Tibial artery (tissue), 4 donors: ENCODE measurements at regions not wholly inside any gene's neighbourhood (a gene's known extent, or its start where the extent isn't known, plus 50 kb on each side); places are given as distances from the start of the nearest gene placed in this dataset.

Source experiments
- DNase-seq, 2 donors: peaks; one replicate each; pipeline ENCODE4 v3.0.0-alpha.2; 2019
- H3K27ac ChIP-seq, 2 donors: fragments of 200-600 bp; sonication (generic) in 1 of 2; 1 replicate in 1 of 2; 2 replicates in 1 of 2; pipeline ENCODE4 v1.5.1; 2018 to 2019; ENCODE audit warnings: mild to moderate bottlenecking in 1 of 2
- H3K27me3 ChIP-seq, 2 donors: fragments of 200-600 bp; sonication (generic) in 1 of 2; one replicate each; pipeline versions ENCODE4 v1.5.1 to v1.6.0; 2016 to 2019
- H3K36me3 ChIP-seq, 3 donors: fragments of 200-600 bp; sonication (generic) in 2 of 3; one replicate each; pipeline ENCODE4 v1.5.1; 2016 to 2019; ENCODE audit warnings: mild to moderate bottlenecking in 2 of 3
- H3K4me1 ChIP-seq, 4 donors: fragments of 200-600 bp; sonication (generic) in 2 of 4; 1 replicate in 3 of 4; 2 replicates in 1 of 4; pipeline ENCODE4 v1.5.1; 2016 to 2019
- H3K4me3 ChIP-seq, 2 donors: fragments of 200-600 bp; sonication (generic) in 1 of 2; 1 replicate in 1 of 2; 2 replicates in 1 of 2; pipeline ENCODE4 v1.5.1; 2018 to 2019; ENCODE audit warnings: mild to moderate bottlenecking in 2 of 2
- H3K9me3 ChIP-seq, 3 donors: fragments of 200-600 bp; sonication (generic) in 1 of 3; one replicate each; pipeline ENCODE4 v1.5.1; 2016 to 2019
- CTCF ChIP-seq, 2 experiments: fragments of 200-600 bp in 1 of 2; fragments of 450-650 bp in 1 of 2; IDR thresholded peaks; one replicate each; pipeline ENCODE4 v1.5.1; 2017 to 2019; ENCODE audit warnings: antibody characterized with exemption in 2 of 2, mild to moderate bottlenecking in 1 of 2, moderate library complexity in 1 of 2
- intact Hi-C: fragments of 100-400 bp; cut with DNase I; formaldehyde crosslinking; loops from one replicate; pipeline ENCODE4 v1.15.0; 2023; ENCODE audit warnings: low total_unique reads

- TF ChIP-seq CTCF (IDR thresholded peaks at IDR 0.05), result no peak
- H3K36me3 ChIP-seq, result no peaks in the 10 kb centered on the region
- H3K9me3 ChIP-seq, result no peaks in the 10 kb centered on the region
- intact Hi-C loops, result no loop called here
- DNase-seq, result no peak
- H3K27ac ChIP-seq, result no peak overlapping the region
- no peaks in the 10 kb centered on the region for H3K4me1 ChIP-seq
- no peak overlapping the region for H3K4me3 ChIP-seq
- H3K27me3 ChIP-seq, result no peaks in the 10 kb centered on the region
Observed at GRCh38 chr5:13601112-13601511, 343.4 kb downstream of the DNAH5 start.

GRCh38 chr5:13595978-13596377, 348.5 kb downstream of the DNAH5 start:
- no peak overlapping the region for H3K4me3 ChIP-seq
- no peaks in the 10 kb centered on the region for H3K27me3 ChIP-seq
- H3K9me3 ChIP-seq, result no peaks in the 10 kb centered on the region
- H3K36me3 ChIP-seq, result no peaks in the 10 kb centered on the region
- DNase-seq, result no peak
- H3K4me1 ChIP-seq, result no peaks in the 10 kb centered on the region
- TF ChIP-seq CTCF (IDR thresholded peaks at IDR 0.05), result no peak
- no peak overlapping the region for H3K27ac ChIP-seq
- intact Hi-C loops, result no loop called here

GRCh38 chr5:13591621-13592020, 352.9 kb downstream of the DNAH5 start:
- Histone ChIP-seq H3K27me3 (no peaks in the 10 kb centered on the region), H3K4me1 (no peaks in the 10 kb centered on the region), H3K27ac (no peak overlapping the region), H3K4me3 (no peak overlapping the region), H3K9me3 (no peaks in the 10 kb centered on the region), H3K36me3 (no peaks in the 10 kb centered on the region)
- DNase-seq, result no peak
- TF ChIP-seq CTCF (IDR thresholded peaks at IDR 0.05), result no peak
- intact Hi-C loops, result no loop called here

GRCh38 chr5:13585324-13585723, 359.2 kb downstream of the DNAH5 start:
- no peak for DNase-seq
- Histone ChIP-seq H3K4me3 (no peak overlapping the region), H3K4me1 (no peaks in the 10 kb centered on the region), H3K27me3 (no peaks in the 10 kb centered on the region), H3K36me3 (no peaks in the 10 kb centered on the region), H3K9me3 (no peaks in the 10 kb centered on the region), H3K27ac (no peak overlapping the region)
- TF ChIP-seq CTCF (IDR thresholded peaks at IDR 0.05), result no peak
- intact Hi-C loops, result no loop called here

- Histone ChIP-seq H3K4me1 (no peaks in the 10 kb centered on the region), H3K36me3 (no peaks in the 10 kb centered on the region), H3K4me3 (no peak overlapping the region), H3K27ac (no peak overlapping the region), H3K9me3 (no peaks in the 10 kb centered on the region), H3K27me3 (no peaks in the 10 kb centered on the region)
- TF ChIP-seq CTCF (IDR thresholded peaks at IDR 0.05), result no peak
- intact Hi-C loops, result no loop called here
- no peak for DNase-seq
Observed at GRCh38 chr5:13581914-13582313, 362.6 kb downstream of the DNAH5 start.

GRCh38 chr5:13581132-13581531, 363.4 kb downstream of the DNAH5 start:
- TF ChIP-seq CTCF (IDR thresholded peaks at IDR 0.05), result no peak
- no peak for DNase-seq

More at GRCh38 chr5:13581132-13581531, 363.4 kb downstream of the DNAH5 start:
- Histone ChIP-seq H3K4me1 (no peaks in the 10 kb centered on the region), H3K9me3 (no peaks in the 10 kb centered on the region), H3K27me3 (no peaks in the 10 kb centered on the region), H3K4me3 (no peak overlapping the region), H3K27ac (no peak overlapping the region), H3K36me3 (no peaks in the 10 kb centered on the region)
- intact Hi-C loops, result no loop called here
